Myocyte (in vitro differentiated cells): ENCODE measurements at regions not wholly inside any gene's neighbourhood (a gene's known extent, or its start where the extent isn't known, plus 50 kb on each side); places are given as distances from the start of the nearest gene placed in this dataset.

Experiments
- DNase-seq: peaks from one replicate; pipeline ENCODE4 v3.0.0-alpha.2; 2012; ENCODE audit warnings: low read depth

GRCh38 chr2:18639756-18640453 lies 50.5 kb upstream of the NT5C1B start:
- DNase-seq, result no peak
